HPDE6-E6E7 (cell line): ENCODE measurements at regions not wholly inside any gene's neighbourhood (a gene's known extent, or its start where the extent isn't known, plus 50 kb on each side); places are given as distances from the start of the nearest gene placed in this dataset.

Source experiments
- DNase-seq: peaks from one replicate; pipeline ENCODE4 v3.0.0; 2011; ENCODE audit warnings: missing footprints; ENCODE audit errors: extremely low spot score

DNA sequence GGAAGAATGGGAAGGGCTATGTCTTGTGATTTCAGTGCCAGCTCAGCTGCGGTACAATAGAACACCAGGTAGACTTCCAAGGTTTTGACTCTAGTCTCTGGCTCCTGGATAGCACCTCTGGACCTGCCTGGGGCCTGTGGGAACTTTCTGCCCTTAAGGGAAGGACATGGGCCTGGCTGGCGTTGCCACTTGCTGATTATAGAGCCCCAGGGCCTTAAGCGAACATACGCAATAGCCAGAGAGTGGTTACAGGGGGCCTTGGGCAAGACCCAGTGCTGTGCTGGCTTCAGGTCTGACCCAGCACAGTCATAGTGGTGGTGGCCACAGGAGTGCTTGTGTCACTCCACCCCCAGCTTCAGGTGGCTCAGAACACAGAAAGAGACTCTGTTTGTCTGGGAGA lies 131.1 kb upstream of the COL21A1 start:
- DNase-seq: no peak

DNA sequence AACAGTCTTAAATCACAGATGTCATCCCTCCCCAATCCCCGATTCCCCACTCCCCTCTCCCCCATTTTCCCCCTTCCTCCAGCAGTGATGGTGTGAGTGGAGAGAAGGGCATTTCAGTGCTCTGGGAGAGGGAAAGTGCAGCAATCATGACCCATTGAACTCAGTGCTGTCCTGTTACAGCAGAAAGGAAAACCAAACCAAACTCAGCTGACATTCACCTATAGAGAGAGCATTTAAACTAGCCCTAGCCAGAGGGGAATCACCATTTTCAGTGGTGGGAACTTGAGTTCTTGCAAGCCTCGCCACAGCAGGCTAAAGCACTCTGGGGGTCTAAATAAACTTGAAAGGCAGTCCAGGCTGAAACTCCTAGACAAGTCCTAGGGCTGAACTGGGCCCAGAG lies 129.9 kb upstream of the COL21A1 start:
- DNase-seq: no peak

DNA sequence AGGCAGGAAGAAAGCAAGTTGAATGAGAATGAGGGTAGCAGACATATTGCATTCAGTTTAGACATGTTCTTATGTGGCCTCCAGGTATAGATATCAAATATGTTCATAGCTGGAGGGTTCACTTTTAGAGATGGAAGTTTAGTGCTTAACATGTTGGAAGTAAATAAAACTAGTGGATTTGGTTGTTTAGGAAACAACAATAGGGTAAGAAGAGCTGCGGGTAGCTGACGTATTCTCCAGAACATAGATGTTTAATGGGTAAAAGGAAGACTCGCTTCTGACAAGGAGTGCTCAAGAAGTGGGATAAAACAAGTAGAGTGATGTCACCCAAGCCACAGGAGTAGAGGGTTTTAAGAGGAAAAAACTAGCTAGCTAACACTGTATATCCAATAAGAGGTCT lies 128.4 kb upstream of the COL21A1 start:
- no peak for DNase-seq

DNA sequence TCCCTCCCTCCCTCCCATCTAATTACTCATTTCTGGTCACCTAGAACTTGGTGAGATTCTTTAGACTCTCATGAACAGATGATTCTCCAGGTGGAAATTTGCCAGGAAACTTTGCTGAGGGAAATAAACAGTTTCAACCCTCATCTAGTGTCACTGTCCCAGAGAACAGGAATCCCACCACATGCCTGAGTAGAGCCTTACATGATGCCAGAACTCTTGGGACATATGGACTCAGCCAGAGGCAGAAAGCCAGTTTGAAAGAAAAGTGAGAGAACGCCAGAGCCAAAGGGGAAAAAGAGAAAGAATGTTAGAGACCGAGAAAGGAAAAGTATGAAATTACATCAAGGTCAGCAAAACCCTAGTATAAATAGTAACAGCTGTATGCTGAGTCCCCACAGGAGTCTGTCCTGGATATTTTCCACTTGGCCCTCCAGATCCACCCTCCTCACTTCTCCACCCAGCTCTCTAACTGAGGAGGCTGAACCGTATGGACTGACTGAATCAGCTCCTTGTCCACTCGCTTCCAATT lies 127.5 kb upstream of the COL21A1 start:
- DNase-seq: no peak

DNA sequence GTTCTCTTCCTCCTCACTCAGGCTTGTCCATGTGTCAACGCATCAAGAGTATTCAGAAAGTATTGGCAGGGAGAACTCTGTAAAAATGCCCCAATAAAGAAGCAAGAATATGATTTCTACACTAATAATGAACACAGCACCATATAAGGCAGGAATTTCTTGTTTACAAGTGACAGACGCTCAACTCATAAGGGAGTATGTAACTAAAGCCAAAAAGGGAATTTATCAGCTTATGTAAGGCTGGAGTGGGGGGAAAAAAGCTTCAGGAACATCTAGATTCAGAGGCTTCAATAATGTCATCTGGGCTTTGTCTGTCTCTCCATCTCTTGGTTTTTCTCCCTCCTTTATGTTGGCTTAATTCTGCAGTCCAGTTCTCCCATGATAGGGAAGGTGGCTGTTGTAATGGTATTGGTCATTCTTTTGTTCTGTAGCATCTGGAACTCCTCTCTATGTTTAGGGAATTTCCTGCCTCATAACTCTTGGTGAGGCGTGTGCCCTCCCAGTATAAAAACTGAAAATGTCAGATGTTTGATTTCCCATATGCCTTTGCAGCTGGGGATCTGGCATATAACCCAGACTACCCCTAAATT lies 125.1 kb upstream of the COL21A1 start:
- no peak for DNase-seq

DNA sequence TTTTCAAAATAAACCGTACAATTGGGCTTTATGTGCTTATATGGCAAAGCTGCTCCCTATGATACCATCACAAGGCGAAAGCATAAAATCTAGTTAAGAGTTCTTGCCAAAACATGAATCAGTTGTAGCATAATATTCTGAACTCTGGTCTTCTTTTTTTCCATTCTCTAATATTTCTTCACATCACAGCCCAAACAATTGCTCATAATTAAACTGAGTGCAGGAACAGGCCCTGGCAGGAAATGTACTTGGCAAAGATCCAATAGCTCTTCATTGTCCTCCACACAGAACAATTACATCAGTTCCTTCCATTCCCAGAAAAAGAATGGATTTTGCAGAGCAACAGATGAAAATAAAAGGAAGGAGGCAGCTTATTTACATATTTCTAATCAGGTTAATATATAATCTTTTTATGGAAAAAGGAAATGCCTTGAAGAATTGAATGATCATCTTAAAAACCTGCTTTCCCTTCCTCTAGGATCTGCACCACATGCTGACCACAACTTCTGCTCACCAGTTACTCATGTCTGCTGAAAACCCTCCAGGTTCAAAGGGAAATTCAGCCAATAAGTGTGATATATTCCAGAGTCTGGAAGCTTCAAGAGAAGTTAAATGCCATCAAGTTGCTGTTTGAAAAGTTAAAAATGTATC lies 123.3 kb upstream of the COL21A1 start:
- peak; percentile 49 for DNase-seq

DNA sequence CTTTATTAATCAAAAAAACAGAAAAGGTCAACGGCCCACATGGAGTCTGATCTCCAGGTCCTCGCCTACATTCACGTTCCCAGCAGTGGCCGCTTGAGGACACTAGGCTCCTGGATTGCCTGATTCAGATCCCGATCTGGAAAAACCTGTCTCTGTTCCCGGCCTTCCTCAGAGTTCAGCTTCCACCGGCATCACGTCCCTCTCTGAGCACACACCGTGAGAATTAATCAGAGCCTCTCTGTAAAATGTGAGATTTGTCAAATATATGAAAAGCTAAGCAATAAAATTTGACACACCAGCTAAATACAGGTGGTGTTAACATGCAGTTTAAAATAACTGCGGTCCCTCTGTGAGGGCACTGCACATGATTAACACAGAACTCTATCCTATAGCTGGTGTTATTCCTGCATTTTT lies 122.8 kb upstream of the COL21A1 start:
- DNase-seq: peak; percentile 85

DNA sequence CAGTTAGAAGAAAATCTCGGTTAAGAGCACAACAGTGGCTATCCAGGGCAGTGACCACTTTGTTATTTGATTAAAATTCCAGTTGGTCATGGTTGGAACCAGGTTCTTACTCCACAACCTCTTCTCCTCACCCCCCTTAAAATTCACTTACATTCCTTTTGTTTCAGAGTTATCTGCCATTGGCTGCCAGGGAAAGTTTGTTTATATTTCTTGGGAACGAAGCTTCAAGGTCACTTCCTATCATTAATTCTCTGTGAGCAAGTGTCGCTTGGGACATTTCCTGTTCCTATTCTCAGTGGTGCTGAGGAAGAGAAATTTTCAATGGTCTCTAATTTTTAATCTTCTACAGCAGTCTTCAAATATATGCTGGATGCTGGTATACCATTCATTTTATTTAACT lies 121.1 kb upstream of the COL21A1 start:
- no peak for DNase-seq

DNA sequence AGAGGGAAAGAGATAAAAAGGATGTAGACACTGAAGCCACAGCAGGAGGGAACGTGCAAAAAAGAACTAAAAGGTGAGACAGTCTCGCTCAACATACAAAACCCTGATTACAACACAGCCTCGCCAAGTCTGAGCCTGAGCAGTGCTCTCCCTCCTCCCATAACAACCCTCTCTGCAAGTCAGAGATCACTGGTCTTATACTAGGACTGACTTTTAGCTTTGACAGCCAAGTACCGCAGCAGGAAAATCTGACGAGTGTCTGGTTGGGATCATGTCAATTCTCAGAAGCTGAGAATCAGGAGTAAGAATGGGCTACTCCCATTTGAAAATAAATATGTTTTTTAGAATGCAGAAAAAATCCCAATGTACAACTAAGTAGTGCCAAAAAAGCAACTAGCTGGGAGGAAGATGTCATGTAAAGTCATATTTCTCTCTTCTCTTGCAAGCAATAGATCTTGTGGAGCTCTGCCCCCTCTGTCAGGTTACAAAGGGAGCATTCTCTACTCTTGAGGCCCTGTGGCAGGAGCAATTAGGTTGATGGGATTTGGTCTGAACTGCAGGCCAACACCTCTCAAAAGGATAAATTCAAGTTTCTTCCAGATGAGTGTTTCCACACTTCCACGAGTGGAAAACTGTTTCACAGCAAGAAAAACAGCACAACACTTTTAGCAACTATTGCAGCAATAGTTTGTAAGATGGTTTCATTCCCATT lies 118.9 kb upstream of the COL21A1 start:
- DNase-seq: no peak

DNA sequence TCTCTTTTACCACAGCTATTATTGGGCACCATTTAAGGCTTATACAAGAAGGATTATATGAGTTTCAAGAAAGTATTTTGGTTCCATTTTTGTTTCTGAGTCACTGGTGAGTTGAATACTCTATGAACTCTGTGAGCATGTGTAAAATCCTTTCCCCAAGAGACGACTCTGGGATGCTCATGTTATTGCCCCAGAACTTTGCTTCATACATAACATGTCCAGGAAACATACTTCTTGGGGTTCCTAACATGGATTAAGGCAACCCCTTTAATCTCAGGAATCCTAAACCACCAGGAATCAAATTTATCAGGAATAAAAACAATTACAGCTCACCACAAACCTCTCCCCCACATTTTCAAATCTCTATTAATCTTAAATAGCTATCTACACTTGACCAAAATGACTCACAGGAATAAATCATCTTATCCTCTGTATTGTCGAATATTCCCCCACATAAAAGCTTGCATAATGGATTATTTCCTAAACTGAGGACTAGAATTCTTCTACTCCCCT lies 117.5 kb upstream of the COL21A1 start:
- DNase-seq: no peak

DNA sequence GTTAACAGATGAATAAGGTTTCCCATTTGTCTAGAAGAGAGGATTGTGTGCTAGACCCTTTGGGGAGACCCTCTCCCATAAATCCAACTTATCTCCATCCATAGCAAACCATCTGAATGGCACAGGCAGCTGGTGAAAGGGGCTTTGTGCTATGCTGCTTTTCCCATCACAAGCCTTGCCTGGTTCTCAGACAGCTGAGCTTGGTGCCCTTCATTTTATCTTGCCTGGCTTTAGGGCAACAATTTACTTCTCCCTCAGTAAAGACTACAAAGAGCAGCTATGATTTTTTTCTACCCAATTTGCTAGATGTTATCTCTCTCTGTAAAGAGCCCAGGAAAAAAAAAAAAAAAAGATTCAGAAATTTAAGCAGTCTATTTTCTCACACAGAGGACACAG lies 117.0 kb upstream of the COL21A1 start:
- DNase-seq: no peak

DNA sequence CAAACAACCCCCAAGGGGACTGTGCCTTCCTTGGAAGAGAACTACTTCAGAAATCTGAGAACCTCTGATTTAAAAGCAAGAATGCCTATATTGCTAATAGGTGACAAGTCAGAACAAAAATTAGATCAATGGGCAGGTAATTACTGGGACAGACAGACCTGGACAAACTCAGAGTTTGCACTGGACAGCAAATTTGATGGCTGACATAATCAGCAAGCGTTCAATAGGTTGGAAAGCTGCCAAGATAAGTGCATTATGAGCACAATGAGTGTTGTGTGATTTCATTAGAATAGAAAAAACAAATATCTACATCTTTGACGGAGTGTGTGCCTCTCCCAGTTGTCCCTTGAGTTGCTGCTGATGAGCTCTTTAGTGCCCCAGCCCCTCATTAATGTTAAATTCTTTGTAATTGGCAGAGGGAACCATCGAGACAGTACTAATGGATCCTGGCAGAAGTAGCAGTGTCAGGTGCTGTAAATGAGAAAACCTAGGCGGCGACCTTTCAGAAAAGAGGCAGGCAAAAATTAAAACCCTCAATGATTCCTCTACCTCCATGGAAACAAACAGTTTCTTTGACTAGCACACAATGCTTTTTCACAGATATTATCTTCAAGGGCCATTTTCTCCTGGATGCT lies 116.5 kb upstream of the COL21A1 start:
- no peak for DNase-seq

DNA sequence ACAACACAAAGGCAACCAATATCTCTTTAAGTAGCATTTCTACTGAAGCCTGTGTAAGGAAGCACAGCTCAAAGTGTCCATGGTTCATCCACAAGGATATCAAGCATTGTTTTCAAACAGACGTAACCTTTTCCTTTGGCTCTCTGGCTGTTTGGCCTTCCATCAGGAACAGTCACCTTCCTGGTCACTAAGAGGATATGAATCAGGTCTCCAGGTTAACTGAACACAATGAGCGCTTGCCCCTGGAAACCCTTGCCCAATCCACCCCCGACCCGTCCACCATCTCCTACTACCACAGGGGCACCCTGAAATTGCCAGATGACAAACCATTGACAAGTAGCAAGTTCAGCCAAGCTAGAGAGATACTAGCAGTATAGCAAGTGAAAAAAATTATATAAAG lies 114.4 kb upstream of the COL21A1 start:
- DNase-seq: no peak

DNA sequence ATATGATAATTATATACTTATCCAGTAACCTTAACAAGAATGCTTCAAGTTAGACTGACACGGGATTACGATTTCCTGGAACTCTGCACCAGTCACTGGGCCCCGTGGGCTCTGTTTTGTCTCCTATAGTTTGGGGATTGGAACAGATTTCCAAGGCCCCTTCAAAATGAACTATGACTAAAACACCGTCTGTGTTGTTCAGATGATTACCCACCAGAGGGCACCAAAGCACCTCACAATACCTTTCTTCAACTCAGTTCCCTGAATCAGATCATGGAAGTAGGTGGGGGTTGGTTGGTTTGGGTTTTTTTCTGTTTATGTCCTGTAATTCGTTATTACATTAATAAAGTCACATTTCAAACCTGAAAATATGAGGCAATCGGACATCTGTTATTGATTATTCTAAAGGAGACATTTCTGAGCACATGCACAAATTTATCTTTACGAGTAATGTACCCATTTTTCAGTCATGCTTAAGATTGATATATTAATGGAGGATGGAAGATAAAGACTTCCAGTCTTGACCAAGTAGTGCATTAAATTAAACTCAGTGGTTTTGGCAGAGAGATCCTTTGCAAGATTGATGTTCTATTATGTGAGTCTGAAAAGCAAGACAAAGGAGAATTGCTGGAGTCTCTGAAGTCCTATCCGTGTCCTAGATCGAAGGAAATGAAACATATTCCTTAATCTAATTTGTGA lies 112.0 kb upstream of the COL21A1 start:
- DNase-seq: peak; percentile 66

DNA sequence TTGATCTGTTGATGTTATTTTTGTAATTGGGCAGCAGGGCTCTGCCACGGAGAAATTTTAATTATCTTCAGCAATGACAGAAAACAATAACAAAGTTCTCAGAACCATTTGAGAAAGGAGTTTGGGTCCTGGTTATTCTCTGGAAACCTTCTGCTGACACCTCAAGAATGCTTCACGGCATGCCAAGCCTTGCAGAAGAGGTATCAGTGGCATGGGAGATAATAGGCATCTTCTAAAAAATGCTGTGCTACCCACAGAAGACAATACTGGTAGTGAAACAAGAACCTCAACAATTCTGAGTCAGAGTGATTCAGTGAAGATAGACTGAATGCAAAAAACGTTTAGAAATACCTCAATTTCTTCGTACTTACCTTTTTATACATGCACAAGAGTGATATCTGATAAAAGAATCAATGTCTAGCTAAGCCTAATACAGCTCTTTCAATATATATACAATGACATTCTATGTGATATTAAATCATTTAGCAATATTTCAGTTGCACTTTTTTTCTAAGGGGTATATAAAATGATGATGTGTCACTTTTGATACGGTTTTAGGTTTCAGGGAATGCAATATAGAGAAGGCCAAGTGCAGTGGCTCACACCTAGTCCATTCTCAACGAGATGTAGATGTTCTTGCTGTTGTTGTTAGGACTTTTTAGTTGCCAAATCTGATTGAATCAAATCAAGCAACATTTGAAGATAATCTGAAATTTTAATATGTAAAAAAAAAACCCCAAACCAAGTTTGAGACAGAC lies 110.4 kb upstream of the COL21A1 start:
- peak; percentile 55 for DNase-seq

DNA sequence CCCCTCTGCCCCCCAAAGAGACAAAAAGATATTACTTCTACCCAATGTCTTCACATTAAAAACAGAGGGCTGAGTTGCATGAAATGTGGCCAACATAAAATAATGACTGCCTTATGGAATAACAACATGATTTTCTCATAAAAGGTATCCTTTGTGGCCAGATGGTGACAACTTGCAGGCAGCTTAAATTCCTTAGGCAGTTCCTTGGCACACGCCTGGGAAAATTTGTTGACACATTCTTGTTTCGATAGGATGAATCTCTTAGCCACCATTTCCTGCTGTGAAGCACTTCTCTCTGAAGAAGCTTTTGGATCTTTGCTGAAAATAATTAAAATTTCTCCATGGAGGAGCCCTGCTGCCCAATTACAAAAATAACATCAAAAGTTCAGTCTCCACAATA lies 109.0 kb upstream of the COL21A1 start:
- no peak for DNase-seq

DNA sequence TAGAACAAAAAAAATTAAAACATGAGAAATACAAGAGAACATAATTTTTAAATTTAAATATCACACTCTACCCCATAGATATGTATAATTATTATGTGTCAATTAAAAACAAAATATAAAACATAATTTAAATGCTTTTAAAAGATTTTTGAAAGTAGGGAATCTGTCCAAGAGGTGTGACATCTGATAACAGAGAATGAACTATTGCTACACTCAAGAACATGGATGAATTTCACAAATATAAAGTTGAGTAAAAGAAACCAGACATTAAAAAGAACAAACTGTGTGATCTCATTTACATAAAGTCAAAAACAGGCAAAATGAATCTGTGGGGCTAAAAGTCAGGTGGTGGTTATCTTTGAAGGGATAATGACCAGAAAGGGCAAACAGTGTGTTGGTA lies 106.5 kb upstream of the COL21A1 start:
- no peak for DNase-seq

DNA sequence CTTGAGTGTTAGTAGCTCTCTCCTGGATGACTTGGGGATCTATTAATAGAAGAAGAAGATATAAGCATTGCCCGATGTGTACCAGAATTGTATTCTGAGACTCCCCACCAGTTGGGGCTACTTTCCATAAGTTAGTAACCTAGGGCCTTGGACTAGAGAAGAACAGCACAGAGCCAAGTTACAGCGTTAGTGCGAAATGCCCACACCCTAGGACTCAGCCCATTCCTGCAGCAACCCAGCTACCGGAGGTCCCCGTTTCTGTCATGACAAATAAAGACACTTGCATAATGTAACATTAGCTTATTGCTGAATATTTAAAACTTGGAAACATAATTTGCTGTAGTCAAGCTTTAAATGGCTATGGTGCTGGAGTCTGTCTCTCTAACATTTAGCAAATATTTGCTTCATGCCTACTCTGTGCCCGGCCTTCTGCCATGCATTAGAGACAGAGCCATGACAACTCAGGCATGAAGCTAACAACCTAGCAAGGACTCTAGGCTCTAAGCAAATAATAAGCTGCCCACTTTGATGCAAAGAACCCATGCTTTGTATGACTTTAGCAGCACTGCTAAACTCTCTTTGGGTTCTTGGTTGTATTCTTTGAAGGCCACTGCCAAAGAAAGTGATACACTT lies 103.4 kb upstream of the COL21A1 start:
- DNase-seq: no peak

DNA sequence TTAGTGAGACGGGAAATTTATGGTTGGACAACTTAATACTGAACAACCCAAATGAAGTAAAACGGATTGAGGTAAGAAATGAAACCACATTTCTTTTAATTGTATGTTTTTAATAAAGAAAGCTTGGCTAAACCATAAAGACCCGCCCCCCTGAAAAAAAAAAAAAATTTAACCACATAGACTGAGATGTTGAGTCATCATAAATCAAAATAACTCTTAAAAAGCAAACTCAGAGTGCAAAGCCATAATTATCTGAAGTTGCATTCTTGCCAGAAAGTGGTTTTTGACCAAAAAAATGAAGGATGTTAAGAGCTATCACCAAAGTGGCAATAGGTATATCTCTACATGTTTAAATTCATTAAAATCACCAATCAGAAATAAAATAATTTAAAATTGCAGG lies 101.8 kb upstream of the COL21A1 start:
- DNase-seq: no peak

DNA sequence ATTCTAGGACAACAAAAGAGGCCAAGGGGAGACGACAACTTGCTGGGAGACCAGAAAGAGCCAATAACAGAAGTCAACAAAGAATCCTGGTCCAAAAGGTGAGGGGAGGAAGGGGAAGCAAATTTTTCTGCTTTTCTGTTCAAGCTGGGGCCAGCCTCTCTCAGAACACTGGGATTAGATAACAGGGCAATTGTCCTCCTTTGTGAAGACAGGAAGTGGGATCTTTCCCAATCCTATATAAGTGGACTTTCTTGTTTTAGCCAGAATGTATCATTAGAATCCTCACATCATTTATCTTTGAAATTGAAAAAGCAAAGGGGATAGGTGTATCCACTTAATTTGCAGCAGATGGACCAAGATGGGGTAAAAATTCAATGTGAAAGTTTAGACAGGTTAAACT lies 101.2 kb upstream of the COL21A1 start:
- no peak for DNase-seq

DNA sequence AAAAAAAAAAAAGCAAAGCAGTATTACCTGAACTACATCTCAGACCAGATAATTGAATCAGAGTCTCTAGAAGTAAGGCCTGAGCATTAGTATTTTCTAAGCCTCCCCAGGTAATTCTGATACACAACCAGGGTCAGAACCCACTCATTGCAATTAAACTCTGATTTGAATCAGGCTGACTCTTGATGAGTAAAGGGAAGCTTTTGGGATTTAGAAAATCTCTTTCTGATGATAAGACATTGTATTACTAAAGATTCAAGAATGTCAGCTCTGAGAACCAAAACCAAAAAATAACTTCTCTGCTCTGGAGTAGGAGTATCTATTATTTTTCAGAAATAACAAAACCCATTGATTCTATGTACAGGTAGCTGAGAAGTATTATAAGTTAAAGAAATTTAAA lies 100.1 kb upstream of the COL21A1 start:
- DNase-seq: no peak
